H1 (cell line): ENCODE measurements at regions not wholly inside any gene's neighbourhood (a gene's known extent, or its start where the extent isn't known, plus 50 kb on each side); places are given as distances from the start of the nearest gene placed in this dataset.

Source experiments
- CTCF ChIA-PET: fragments of 300-600 bp; sonication (Branson Sonifier 250); formaldehyde crosslinking; loops from one replicate; lab custom pipeline; 2021; ENCODE audit not compliant: partially characterized antibody; lab: Charles Lee
- POLR2A ChIA-PET: fragments of 300-600 bp; sonication (Branson Sonifier 250); formaldehyde crosslinking; loops from one replicate; lab custom pipeline; 2021; ENCODE audit warnings: inconsistent platforms; ENCODE audit not compliant: partially characterized antibody; lab: Charles Lee
- DNase-seq, 2 experiments: peaks; one replicate each; pipeline versions ENCODE4 v3.0.0 to v3.0.0-alpha.2; 2010 to 2022; ENCODE audit warnings: low spot score in 2 of 2, low read depth in 1 of 2, mixed read lengths in 1 of 2
- FAIRE-seq: peaks from 2 replicates; lab custom pipeline; 2011; peaks lifted over from hg19 to GRCh38; lab: Jason Lieb, UNC
- H2AFZ ChIP-seq: 2 replicates; pipeline ENCODE4 v1.8.1; 2012; ENCODE audit warnings: low read length, inconsistent platforms
- H2AK5ac ChIP-seq: 2 replicates; pipeline ENCODE4 v1.6.1; 2013; ENCODE audit warnings: low read depth, low read length
- H2BK120ac ChIP-seq: replicated peaks from 2 replicates; pipeline ENCODE3; 2013; ENCODE audit warnings: low read depth, low read length, inconsistent platforms
- H2BK12ac ChIP-seq: 2 replicates; pipeline ENCODE4 v1.6.1; 2013; ENCODE audit warnings: low read depth, low read length
- H2BK15ac ChIP-seq: 2 replicates; pipeline ENCODE4 v1.6.1; 2013; ENCODE audit warnings: low read length
- H2BK20ac ChIP-seq: 2 replicates; pipeline ENCODE4 v1.6.1; 2013; ENCODE audit warnings: low read length
- H2BK5ac ChIP-seq: 2 replicates; pipeline ENCODE4 v1.6.1; 2013; ENCODE audit warnings: low read depth, low read length
- H3K14ac ChIP-seq: 2 replicates; pipeline ENCODE4 v1.6.1; 2013; ENCODE audit warnings: inconsistent platforms; ENCODE audit not compliant: insufficient read length
- H3K18ac ChIP-seq: 2 replicates; pipeline ENCODE4 v1.6.1; 2013; ENCODE audit warnings: low read length; ENCODE audit errors: extremely low read depth
- H3K23ac ChIP-seq: 2 replicates; pipeline ENCODE4 v1.6.1; 2013; ENCODE audit warnings: inconsistent platforms; ENCODE audit not compliant: insufficient read length
- H3K23me2 ChIP-seq: 2 replicates; pipeline ENCODE4 v1.6.1; 2013; ENCODE audit warnings: low read depth, low read length
- H3K27ac ChIP-seq: 2 replicates; pipeline ENCODE4 v1.6.1; 2011; ENCODE audit warnings: low read depth, low read length, inconsistent platforms
- H3K27me3 ChIP-seq, 4 experiments: replicated peaks in 1 of 4; 1 replicate in 1 of 4; 2 replicates in 3 of 4; pipeline versions ENCODE4 v1.6.1 to v1.8.1; 2011 to 2013; ENCODE audit warnings: low read length in 3 of 4, mild to moderate bottlenecking in 3 of 4, inconsistent platforms in 2 of 4, mixed read lengths in 2 of 4, moderate library complexity in 1 of 4; ENCODE audit not compliant: control insufficient read depth in 3 of 4, insufficient read depth in 3 of 4; ENCODE audit errors: extremely low read depth in 1 of 4
- H3K36me3 ChIP-seq, 4 experiments: 2 replicates each; pipeline versions ENCODE4 v1.6.1 to v1.8.1; 2011 to 2013; ENCODE audit warnings: mild to moderate bottlenecking in 4 of 4, low read length in 3 of 4, moderate library complexity in 2 of 4, control low read depth in 1 of 4, inconsistent platforms in 1 of 4; ENCODE audit not compliant: insufficient read depth in 4 of 4, control insufficient read depth in 2 of 4
- H3K4ac ChIP-seq: replicated peaks from 2 replicates; pipeline ENCODE3; 2013; ENCODE audit warnings: low read length, low read depth, mixed read lengths, inconsistent platforms; ENCODE audit not compliant: insufficient read length
- H3K4me1 ChIP-seq, 4 experiments: replicated peaks in 1 of 4; 1 replicate in 1 of 4; 2 replicates in 3 of 4; pipeline versions ENCODE4 v1.6.1 to v1.8.1; 2011 to 2013; ENCODE audit warnings: low read length in 3 of 4, inconsistent platforms in 2 of 4, mixed read lengths in 1 of 4; ENCODE audit not compliant: insufficient read depth in 4 of 4, control insufficient read depth in 3 of 4
- H3K4me2 ChIP-seq, 2 experiments: 2 replicates each; pipeline versions ENCODE4 v1.6.1 to v1.8.1; 2011 to 2013; ENCODE audit warnings: low read depth in 2 of 2, low read length in 2 of 2, control low read depth in 1 of 2, inconsistent platforms in 1 of 2, mild to moderate bottlenecking in 1 of 2; ENCODE audit not compliant: insufficient read depth in 1 of 2
- H3K4me3 ChIP-seq, 4 experiments: fragments of 200-600, 300-600 bp in 1 of 4; sonication (generic), shearing (Covaris generic), sonication (Bioruptor Twin) in 1 of 4; 2 replicates each; pipeline versions ENCODE4 v1.5.1 to v1.8.1; 2011 to 2016; ENCODE audit warnings: low read length in 4 of 4, low read depth in 3 of 4, control low read depth in 2 of 4, inconsistent platforms in 2 of 4, mild to moderate bottlenecking in 2 of 4, mixed read lengths in 1 of 4, moderate library complexity in 1 of 4; ENCODE audit not compliant: insufficient read depth in 2 of 4; ENCODE audit errors: extremely low read depth in 1 of 4
- H3K56ac ChIP-seq: replicated peaks from 2 replicates; pipeline ENCODE3; 2013; ENCODE audit warnings: low read depth, mild to moderate bottlenecking, mixed read lengths, low read length, inconsistent platforms; ENCODE audit not compliant: insufficient read length
- H3K79me1 ChIP-seq: 2 replicates; pipeline ENCODE4 v1.6.1; 2013; ENCODE audit warnings: low read depth, low read length, control low read depth
- H3K79me2 ChIP-seq, 2 experiments: 2 replicates each; pipeline versions ENCODE4 v1.6.1 to v1.8.1; 2012 to 2013; ENCODE audit warnings: low read length in 2 of 2, mild to moderate bottlenecking in 2 of 2, inconsistent platforms in 1 of 2; ENCODE audit not compliant: insufficient read depth in 2 of 2, control insufficient read depth in 1 of 2
- H3K9ac ChIP-seq, 4 experiments: replicated peaks in 1 of 4; 1 replicate in 1 of 4; 2 replicates in 3 of 4; pipeline versions ENCODE4 v1.6.1 to v1.8.1; 2011 to 2013; ENCODE audit warnings: low read depth in 3 of 4, low read length in 3 of 4, control low read depth in 2 of 4, mild to moderate bottlenecking in 2 of 4, moderate library complexity in 2 of 4, inconsistent platforms in 1 of 4; ENCODE audit errors: extremely low read depth in 1 of 4
- H3K9me3 ChIP-seq, 2 experiments: 2 replicates each; pipeline versions ENCODE4 v1.6.1 to v1.8.1; 2012 to 2013; ENCODE audit warnings: mild to moderate bottlenecking in 2 of 2, moderate library complexity in 2 of 2, control low read depth in 1 of 2, inconsistent platforms in 1 of 2, low read depth in 1 of 2, low read length in 1 of 2, mixed read lengths in 1 of 2; ENCODE audit not compliant: insufficient read depth in 2 of 2
- H4K20me1 ChIP-seq, 2 experiments: replicated peaks in 1 of 2; 2 replicates each; pipeline versions ENCODE3 to v1.8.1; 2011 to 2013; ENCODE audit warnings: inconsistent platforms in 2 of 2, low read length in 2 of 2, mild to moderate bottlenecking in 1 of 2; ENCODE audit not compliant: insufficient read depth in 2 of 2, control insufficient read depth in 1 of 2
- H4K5ac ChIP-seq: 2 replicates; pipeline ENCODE4 v1.6.1; 2013; ENCODE audit warnings: low read length, low read depth, mixed read lengths, inconsistent platforms; ENCODE audit not compliant: insufficient read length
- H4K8ac ChIP-seq: 2 replicates; pipeline ENCODE4 v1.8.0; 2013; ENCODE audit warnings: mild to moderate bottlenecking, moderate library complexity, low read length, inconsistent platforms; ENCODE audit not compliant: insufficient read depth; ENCODE audit errors: extremely low read depth
- H4K91ac ChIP-seq: replicated peaks from 2 replicates; pipeline ENCODE3; 2013; ENCODE audit warnings: low read length, mixed read lengths, inconsistent platforms; ENCODE audit not compliant: insufficient read length
- CEBPB ChIP-seq: IDR thresholded peaks from 2 replicates; pipeline ENCODE4 v1.6.1; 2012; ENCODE audit warnings: low read depth, low read length
- EGR1 ChIP-seq: IDR thresholded peaks from 2 replicates; pipeline ENCODE4 v1.6.1; 2011; ENCODE audit warnings: low read depth, low read length, borderline replicate concordance
- EZH2 ChIP-seq: fragments of 200-600 bp; sonication (generic); IDR thresholded peaks from 2 replicates; pipeline ENCODE4 v1.7.1; 2012; ENCODE audit warnings: low read depth, mild to moderate bottlenecking, moderate library complexity, low read length, inconsistent platforms; ENCODE audit not compliant: severe bottlenecking
- JUND ChIP-seq: IDR thresholded peaks from 2 replicates; pipeline ENCODE4 v1.6.1; 2011; ENCODE audit warnings: mild to moderate bottlenecking, improper control_type of control experiment, low read length
- KDM5A ChIP-seq: fragments of 200-600 bp; IDR thresholded peaks from 2 replicates; pipeline ENCODE4 v1.7.1; 2012; ENCODE audit warnings: mild to moderate bottlenecking, low read length, inconsistent platforms, mixed read lengths
- NANOG ChIP-seq: IDR thresholded peaks from 2 replicates; pipeline ENCODE4 v1.6.1; 2011; ENCODE audit warnings: low read length, low read depth, mild to moderate bottlenecking, inconsistent platforms; ENCODE audit not compliant: insufficient read depth, poor library complexity, severe bottlenecking
- POLR2A ChIP-seq, 2 experiments: IDR thresholded peaks; 1 replicate in 1 of 2; 2 replicates in 1 of 2; pipeline ENCODE4 v1.6.1; 2011; ENCODE audit warnings: low read depth in 2 of 2, low read length in 2 of 2, mild to moderate bottlenecking in 2 of 2; ENCODE audit errors: control extremely low read depth in 1 of 2
- POU5F1 ChIP-seq: IDR thresholded peaks from 2 replicates; pipeline ENCODE4 v1.6.1; 2011; ENCODE audit warnings: low read depth, mild to moderate bottlenecking, low read length, moderate library complexity
- SRF ChIP-seq: IDR thresholded peaks from 2 replicates; pipeline ENCODE4 v1.6.1; 2011; ENCODE audit warnings: mild to moderate bottlenecking, low read depth, low read length, moderate library complexity
- TAF1 ChIP-seq: IDR thresholded peaks from 2 replicates; pipeline ENCODE4 v1.6.1; 2011; ENCODE audit warnings: mild to moderate bottlenecking, low read depth, low read length
- USF2 ChIP-seq: IDR thresholded peaks from 2 replicates; pipeline ENCODE4 v1.6.1; 2011; ENCODE audit warnings: low read length, improper control_type of control experiment
- WGBS, 2 experiments: shearing (Covaris generic) in 1 of 2; methylation state at CpG; one replicate each; pipeline versions ENCODE4 v1.1.6 to v1.1.7; 2013 to 2015; ENCODE audit warnings: low lambda C conversion rate in 2 of 2, mixed read lengths in 2 of 2, inconsistent platforms in 1 of 2, low coverage in 1 of 2, missing lambda C conversion rate in 1 of 2; ENCODE audit not compliant: insufficient replicate concordance in 2 of 2, insufficient coverage in 1 of 2, insufficient read length in 1 of 2; ENCODE audit errors: extremely low coverage in 1 of 2, missing lambda C conversion rate in 1 of 2; 5-methylcytosine and 5-hydroxymethylcytosine counted together

- H2BK15ac ChIP-seq: no peak overlapping the region
- H2BK20ac ChIP-seq: no peak overlapping the region
- WGBS, 2 experiments: 79% methylated on average over 6 of the region's 6 CpGs; no CpG with 5 or more reads in 1 of the 2 experiments
- H4K91ac ChIP-seq: no peak overlapping the region
- FAIRE-seq (peak; percentile 13), DNase-seq (no peak)
- H3K27me3 ChIP-seq: no peaks in the 10 kb centered on the region
- no peaks in the 10 kb centered on the region for H3K36me3 ChIP-seq
- H3K4me2 ChIP-seq: no peak overlapping the region
- H3K23me2 ChIP-seq: no peaks in the 10 kb centered on the region; the same call in 1 of the 2 replicates
- no peak overlapping the region for H2BK12ac ChIP-seq
- no peaks in the 10 kb centered on the region for H3K79me1 ChIP-seq
- H3K4ac ChIP-seq: no peak overlapping the region
- peaks cover 0 to 13% (median 8%) of the 10 kb centered on the region in 4 experiments; a peak in 3 of 7 replicates for H3K4me1 ChIP-seq
- no peak overlapping the region for H2AFZ ChIP-seq
- H3K18ac ChIP-seq: no peak overlapping the region
- H3K27ac ChIP-seq: no peak overlapping the region
- H4K20me1 ChIP-seq: no peaks in the 10 kb centered on the region
- POLR2A ChIA-PET: no interaction called here
- no peak overlapping the region for H3K56ac ChIP-seq
- H3K4me3 ChIP-seq: no peak overlapping the region
- no peaks in the 10 kb centered on the region for H3K79me2 ChIP-seq
- H4K5ac ChIP-seq: no peak overlapping the region
- no peak overlapping the region for H3K14ac ChIP-seq
- H3K23ac ChIP-seq: no peak overlapping the region
- no peak overlapping the region for H3K9ac ChIP-seq
- H4K8ac ChIP-seq: no peak overlapping the region
- H2BK5ac ChIP-seq: no peak overlapping the region
- no peak for TF ChIP-seq USF2
- no peak for TF ChIP-seq TAF1
- TF ChIP-seq CEBPB: no peak
- no peak for TF ChIP-seq JUND
- TF ChIP-seq SRF: no peak
- TF ChIP-seq KDM5A: no peak
- no peak for TF ChIP-seq POLR2A (IDR thresholded peaks at IDR 0.05; ENCODE audit: control extremely low read depth in 1 of 2, low read depth in 2 of 2, low read length in 2 of 2)
- no peak for TF ChIP-seq EGR1
- no peak for TF ChIP-seq POU5F1
- TF ChIP-seq EZH2: no peak
- TF ChIP-seq NANOG: no peak
- TF ChIP-seq, all 59 proteins: peak for 0
- Histone ChIP-seq H3K9me3 (no peaks in the 10 kb centered on the region), H2AK5ac (no peak overlapping the region), H2BK120ac (no peak overlapping the region)
- CTCF ChIA-PET: interaction anchor here (1.0 to 1.1 kb wide), 2 partner anchors 335 to 497 kb away, joined by 3 read pairs; partner anchors contain the start of gene ARL4A
Measured at GRCh38 chr7:13021566-13022300, 334.3 kb downstream of the ARL4A start.
